ENCODE measurements at regions not wholly inside any gene's neighbourhood (a gene's known extent, or its start where the extent isn't known, plus 50 kb on each side); places are given as distances from the start of the nearest gene placed in this dataset.

GRCh38 chrX:8868906-8869305 is 67.7 kb upstream of the FAM9A start:
- DNase-seq = no peak

DNA sequence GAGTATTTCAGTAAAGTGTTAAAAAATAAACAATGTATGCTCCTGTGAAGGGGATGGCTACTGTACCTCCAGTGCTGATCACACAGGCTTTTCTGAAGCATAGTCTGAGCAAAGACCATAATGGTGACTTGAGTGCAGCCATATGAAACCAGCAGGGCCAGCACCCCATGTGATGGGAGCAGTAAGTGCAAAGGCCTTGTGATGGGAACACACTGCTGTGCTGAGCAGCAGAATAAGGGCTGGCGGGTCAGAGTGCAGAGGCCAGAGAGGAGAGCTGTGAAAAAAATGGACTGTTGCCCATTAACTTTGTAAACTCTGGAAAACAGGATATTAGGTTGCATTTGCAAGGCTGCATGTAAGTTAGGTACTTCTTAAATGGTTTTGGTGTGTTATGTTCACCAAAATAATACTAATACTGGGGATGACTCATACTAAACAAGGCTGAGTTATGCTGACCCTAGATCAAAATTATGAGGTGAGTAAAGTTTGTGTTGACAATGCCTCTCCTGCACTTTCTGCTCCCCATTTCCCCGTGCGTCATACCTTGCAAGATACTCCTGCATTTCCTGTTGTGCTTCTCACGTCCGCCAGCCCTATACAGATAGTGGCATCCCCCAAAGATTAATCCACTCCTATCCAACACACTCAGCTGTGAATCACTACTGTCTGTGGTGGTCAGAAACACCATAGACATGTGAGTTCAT is 67.0 kb upstream of the FAM9A start:
- no peak for DNase-seq

GRCh38 chrX:8867406-8867805 is 66.2 kb upstream of the FAM9A start:
- DNase-seq = no peak

DNA sequence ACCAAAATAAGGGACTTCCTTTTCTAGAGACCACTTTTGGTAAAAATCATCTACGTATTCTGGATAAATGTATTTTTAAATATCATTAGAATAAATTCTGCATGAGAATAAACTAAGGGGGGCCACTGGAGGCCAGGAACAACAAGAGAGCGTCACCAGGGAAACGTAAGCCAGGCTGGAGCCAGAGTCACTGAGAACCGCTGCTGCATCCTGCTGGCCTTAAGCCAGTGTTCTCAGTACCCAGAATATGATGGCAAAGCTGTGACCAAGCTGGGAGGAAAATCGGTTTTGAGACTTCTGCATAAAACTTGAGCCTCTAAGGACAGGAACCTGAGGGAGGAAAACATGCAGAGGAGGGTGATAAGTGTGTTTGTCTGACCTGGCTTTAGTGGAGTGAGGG is 63.0 kb upstream of the FAM9A start:
- DNase-seq = no peak

DNA sequence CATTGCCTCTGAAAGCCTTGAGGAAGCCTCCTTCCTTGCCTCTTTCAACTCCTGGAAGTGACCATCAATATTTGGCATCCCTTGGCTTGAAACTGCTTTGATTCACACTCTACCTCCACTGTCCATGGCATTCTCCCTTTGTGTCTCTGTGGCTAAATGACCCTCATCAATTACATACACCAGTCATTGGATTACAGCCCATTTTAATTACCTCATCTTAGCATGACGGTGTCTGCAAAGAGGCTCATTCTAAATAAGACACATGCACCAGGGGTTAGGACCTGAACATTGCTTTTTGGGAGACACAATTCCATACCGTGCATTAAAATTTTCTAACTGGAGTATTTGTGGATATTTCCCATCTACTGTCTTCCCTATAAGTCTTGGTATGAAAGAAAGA is 60.7 kb upstream of the FAM9A start:
- DNase-seq = no peak

- DNase-seq = no peak
These were observed 50.2 kb upstream of the FAM9A start for GRCh38 chrX:8851231-8851886.

All from stimulated activated CD4-positive, alpha-beta T cell treated with anti-CD3 and anti-CD28 coated beads, Interleukin-12 subunit alpha, Interleukin-12 subunit beta, amount 100 ng/mL, for 4 hours (primary cell).